ENCODE measurements at regions not wholly inside any gene's neighbourhood (a gene's known extent, or its start where the extent isn't known, plus 50 kb on each side); places are given as distances from the start of the nearest gene placed in this dataset.

DNA sequence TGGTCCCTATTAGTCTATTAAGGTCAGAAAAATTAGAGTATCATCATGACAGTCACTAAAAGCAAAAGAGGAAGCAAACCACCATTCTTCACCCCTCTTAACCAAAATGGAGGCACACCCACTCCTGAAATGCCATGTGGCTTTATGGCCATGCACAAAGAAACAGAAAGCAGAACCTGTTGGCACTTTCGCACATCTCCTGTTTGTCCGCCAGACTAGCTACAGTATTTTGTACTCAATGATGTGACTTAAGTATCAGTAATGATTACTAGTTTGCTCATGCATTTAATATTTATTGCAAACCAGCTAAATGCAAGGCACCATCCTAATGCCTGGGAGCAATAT, 70.2 kb upstream of the GNAO1 start:
- TF ChIP-seq RAD21 (IDR thresholded peaks at IDR 0.05; ENCODE audit: low read depth) (no peak), REST (IDR thresholded peaks at IDR 0.05; ENCODE audit: low read depth) (no peak), FOXM1 (IDR thresholded peaks at IDR 0.05; ENCODE audit: borderline replicate concordance, low read depth) (no peak), ZBTB7A (IDR thresholded peaks at IDR 0.05; ENCODE audit: low read depth) (no peak), TEAD4 (IDR thresholded peaks at IDR 0.05) (no peak), TAF1 (IDR thresholded peaks at IDR 0.05; ENCODE audit: low read depth) (no peak), YY1 (IDR thresholded peaks at IDR 0.05; ENCODE audit: low read depth) (no peak)
- TF ChIP-seq, protein P1, sequence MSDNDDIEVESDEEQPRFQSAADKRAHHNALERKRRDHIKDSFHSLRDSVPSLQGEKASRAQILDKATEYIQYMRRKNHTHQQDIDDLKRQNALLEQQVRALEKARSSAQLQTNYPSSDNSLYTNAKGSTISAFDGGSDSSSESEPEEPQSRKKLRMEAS (IDR thresholded peaks at IDR 0.05), result no peak

DNA sequence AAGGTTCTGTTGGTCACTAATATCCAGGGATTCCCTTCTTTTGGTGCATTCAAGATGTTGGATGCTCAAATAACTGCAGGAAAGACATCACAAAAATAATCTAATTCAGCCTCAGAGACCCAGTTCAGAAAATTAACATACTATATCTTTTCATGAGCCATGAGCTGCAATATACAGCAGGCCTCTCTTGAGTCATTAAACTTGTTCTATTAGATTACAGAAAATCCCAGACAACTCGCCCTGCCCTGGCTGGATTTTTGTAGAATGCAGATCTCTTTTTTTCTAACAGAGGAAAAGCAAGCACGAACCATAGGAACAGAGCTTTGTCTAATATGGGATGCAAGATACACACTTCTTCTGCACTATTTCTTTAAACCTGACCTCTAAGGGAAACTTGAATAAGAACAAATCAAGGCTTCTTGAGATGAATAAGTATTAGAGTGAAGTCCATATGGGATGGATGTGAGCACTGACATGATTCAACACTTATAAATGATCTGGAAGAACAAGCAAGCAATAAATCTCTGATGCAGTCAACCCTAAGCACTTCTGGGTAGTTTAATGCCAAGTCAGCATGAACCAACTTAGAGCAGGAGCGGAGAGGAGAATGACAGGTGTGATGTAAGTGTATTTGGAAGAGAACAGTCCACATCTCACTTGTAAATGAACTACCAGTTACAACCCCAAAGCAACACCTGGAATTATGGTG, 70.7 kb upstream of the GNAO1 start:
- TF ChIP-seq REST (IDR thresholded peaks at IDR 0.05; ENCODE audit: low read depth) (no peak), CREB1 (IDR thresholded peaks at IDR 0.05; ENCODE audit: low read depth) (no peak), FOXM1 (IDR thresholded peaks at IDR 0.05; ENCODE audit: borderline replicate concordance, low read depth) (no peak), TAF1 (IDR thresholded peaks at IDR 0.05; ENCODE audit: low read depth) (no peak), YY1 (IDR thresholded peaks at IDR 0.05; ENCODE audit: low read depth) (no peak), ZBTB7A (IDR thresholded peaks at IDR 0.05; ENCODE audit: low read depth) (no peak), TEAD4 (IDR thresholded peaks at IDR 0.05) (no peak), CEBPB (IDR thresholded peaks at IDR 0.05) (no peak), EGR1 (IDR thresholded peaks at IDR 0.05) (no peak), TCF12 (IDR thresholded peaks at IDR 0.05; ENCODE audit: low read depth) (no peak), EP300 (IDR thresholded peaks at IDR 0.05; ENCODE audit: borderline replicate concordance) (no peak), NFIC (IDR thresholded peaks at IDR 0.05) (no peak), RAD21 (IDR thresholded peaks at IDR 0.05; ENCODE audit: low read depth) (no peak)
- TF ChIP-seq, protein P2, sequence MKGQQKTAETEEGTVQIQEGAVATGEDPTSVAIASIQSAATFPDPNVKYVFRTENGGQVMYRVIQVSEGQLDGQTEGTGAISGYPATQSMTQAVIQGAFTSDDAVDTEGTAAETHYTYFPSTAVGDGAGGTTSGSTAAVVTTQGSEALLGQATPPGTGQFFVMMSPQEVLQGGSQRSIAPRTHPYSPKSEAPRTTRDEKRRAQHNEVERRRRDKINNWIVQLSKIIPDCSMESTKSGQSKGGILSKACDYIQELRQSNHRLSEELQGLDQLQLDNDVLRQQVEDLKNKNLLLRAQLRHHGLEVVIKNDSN (IDR thresholded peaks at IDR 0.05), result no peak
- TF ChIP-seq, protein P1 (IDR thresholded peaks at IDR 0.05), result no peak

GRCh38 chr16:56119133-56119532, 72.2 kb upstream of the GNAO1 start:
- TF ChIP-seq TEAD4 (IDR thresholded peaks at IDR 0.05) (no peak), NFIC (IDR thresholded peaks at IDR 0.05) (no peak), EGR1 (IDR thresholded peaks at IDR 0.05) (no peak), REST (IDR thresholded peaks at IDR 0.05; ENCODE audit: low read depth) (no peak), FOXM1 (IDR thresholded peaks at IDR 0.05; ENCODE audit: borderline replicate concordance, low read depth) (no peak), CEBPB (IDR thresholded peaks at IDR 0.05) (no peak)

DNA sequence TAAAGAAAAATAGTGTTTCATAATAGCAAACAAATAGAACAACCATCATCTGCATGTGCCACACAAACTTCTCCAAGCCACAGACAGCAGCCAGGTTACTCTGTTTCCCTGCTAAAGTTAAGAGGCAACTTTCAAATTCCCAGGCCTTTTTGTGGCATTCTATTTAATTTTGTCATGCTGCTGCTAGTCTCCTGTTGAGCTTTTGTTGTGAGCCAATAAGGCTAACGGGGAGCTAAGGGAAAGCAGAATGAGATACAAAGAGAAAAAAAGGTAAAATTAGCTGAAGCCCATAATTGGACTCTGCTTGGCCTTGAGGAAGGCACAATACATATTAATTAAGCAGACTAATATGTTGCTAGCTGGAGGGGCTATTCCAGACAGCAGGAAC, 74.7 kb upstream of the GNAO1 start:
- TF ChIP-seq REST (IDR thresholded peaks at IDR 0.05; ENCODE audit: low read depth) (no peak), TAF1 (IDR thresholded peaks at IDR 0.05; ENCODE audit: low read depth) (no peak), TCF12 (IDR thresholded peaks at IDR 0.05; ENCODE audit: low read depth) (no peak)

Data from Ishikawa (cell line).